Lung (tissue), 11 donors: ENCODE measurements at regions not wholly inside any gene's neighbourhood (a gene's known extent, or its start where the extent isn't known, plus 50 kb on each side); places are given as distances from the start of the nearest gene placed in this dataset.
A peak's percentile ranks its signal among the peaks of the same experiment; 100 is the strongest.

Source experiments
- ATAC-seq: fragments of 200-7000 bp; cut with Tn5 transposase; one replicate; pipeline ENCODE4 v1.9.1; 2020; ENCODE audit warnings: moderate number of reproducible peaks; ENCODE audit not compliant: insufficient read depth, low FRiP score
- DNase-seq, 3 donors: peaks; one replicate each; pipeline ENCODE4 v3.0.0-alpha.2; 2013 to 2017
- H3K27ac ChIP-seq, 2 donors: one replicate each; pipeline ENCODE4 v1.5.1; 2013; ENCODE audit warnings: mild to moderate bottlenecking in 2 of 2, moderate library complexity in 2 of 2, control low read depth in 1 of 2, inconsistent platforms in 1 of 2, low read depth in 1 of 2, low read length in 1 of 2
- H3K27me3 ChIP-seq, 3 donors: one replicate each; pipeline ENCODE4 v1.5.1; 2013; ENCODE audit warnings: low read length in 2 of 3; ENCODE audit not compliant: control insufficient read depth in 3 of 3, insufficient read depth in 3 of 3
- H3K36me3 ChIP-seq, 4 donors: one replicate each; pipeline ENCODE4 v1.5.1; 2013; ENCODE audit warnings: low read length in 4 of 4, mild to moderate bottlenecking in 1 of 4, moderate library complexity in 1 of 4; ENCODE audit not compliant: control insufficient read depth in 4 of 4, insufficient read depth in 4 of 4
- H3K4me1 ChIP-seq, 5 donors: one replicate each; pipeline ENCODE4 v1.5.1; 2013; ENCODE audit warnings: low read length in 5 of 5, mild to moderate bottlenecking in 2 of 5, moderate library complexity in 1 of 5; ENCODE audit not compliant: control insufficient read depth in 5 of 5, insufficient read depth in 5 of 5
- H3K4me3 ChIP-seq: one replicate; pipeline ENCODE4 v1.5.1; 2013; ENCODE audit warnings: mild to moderate bottlenecking, control low read depth, moderate library complexity
- H3K9ac ChIP-seq, 2 donors: one replicate each; pipeline ENCODE4 v1.5.1; 2013; ENCODE audit warnings: low read length in 2 of 2, control low read depth in 1 of 2; ENCODE audit not compliant: insufficient read depth in 1 of 2
- H3K9me3 ChIP-seq, 4 donors: one replicate each; pipeline ENCODE4 v1.5.1; 2013; ENCODE audit warnings: low read length in 3 of 4, mild to moderate bottlenecking in 1 of 4, moderate library complexity in 1 of 4; ENCODE audit not compliant: control insufficient read depth in 4 of 4, insufficient read depth in 3 of 4
- CTCF ChIP-seq: IDR thresholded peaks from 2 replicates; pipeline ENCODE4 v1.5.1; 2012; ENCODE audit warnings: mild to moderate bottlenecking; ENCODE audit errors: control extremely low read depth, extremely low read depth
- WGBS, 2 donors: extraction: QIAGEN DNeasy Blood & Tissue Kit; methylation state at CpG; one replicate each; pipeline ENCODE4 v1.1.7; 2013; 5-methylcytosine and 5-hydroxymethylcytosine counted together
- donor health status: control.
- donor health status: control.
- donor health status: Bipolar disorder and iron deficiency.
- donor health status: healthy.
- donor health status: DM: yes; HTN: yes; CAD: no.

- H3K27ac ChIP-seq = no peak overlapping the region
- WGBS, 2 donors = 85 to 89% methylated on average over 4 of the region's 4 CpGs
- no peaks in the 10 kb centered on the region for H3K27me3 ChIP-seq
- H3K9me3 ChIP-seq = peaks cover 0 to 2% (median 0%) of the 10 kb centered on the region in 4 donors
- no peak for TF ChIP-seq CTCF
- H3K4me1 ChIP-seq = no peaks in the 10 kb centered on the region
- H3K4me3 ChIP-seq = no peak overlapping the region
- ATAC-seq (no peak), DNase-seq (no peak)
- no peaks in the 10 kb centered on the region for H3K36me3 ChIP-seq
- H3K9ac ChIP-seq = no peak overlapping the region
Observed at GRCh38 chr3:31079689-31080088, 185.2 kb upstream of the GADL1 start.

GRCh38 chr3:31081018-31081662, 186.7 kb upstream of the GADL1 start:
- no peak for TF ChIP-seq CTCF
- DNase-seq (no peak), ATAC-seq (no peak)
- WGBS, 2 donors = 72 to 83% methylated on average over 2 of the region's 2 CpGs
- no peaks in the 10 kb centered on the region for H3K9me3 ChIP-seq
- no peaks in the 10 kb centered on the region for H3K27me3 ChIP-seq
- no peaks in the 10 kb centered on the region for H3K4me1 ChIP-seq
- H3K27ac ChIP-seq = no peak overlapping the region
- H3K4me3 ChIP-seq = no peak overlapping the region
- no peaks in the 10 kb centered on the region for H3K36me3 ChIP-seq
- no peak overlapping the region for H3K9ac ChIP-seq

GRCh38 chr3:31086148-31086547, 191.7 kb upstream of the GADL1 start:
- H3K36me3 ChIP-seq = no peaks in the 10 kb centered on the region
- no peaks in the 10 kb centered on the region for H3K27me3 ChIP-seq
- no peak overlapping the region for H3K9ac ChIP-seq
- no peak overlapping the region for H3K27ac ChIP-seq
- no peak overlapping the region for H3K4me3 ChIP-seq
- ATAC-seq = no peak
- peaks cover 0 to 3% (median 0%) of the 10 kb centered on the region in 5 donors for H3K4me1 ChIP-seq
- peaks cover 0 to 2% (median 0%) of the 10 kb centered on the region in 4 donors for H3K9me3 ChIP-seq
- TF ChIP-seq CTCF = no peak
- DNase-seq = no peak

- H3K9me3 ChIP-seq = peaks cover 0 to 2% (median 0%) of the 10 kb centered on the region in 4 donors
- H3K4me3 ChIP-seq = no peak overlapping the region
- H3K27me3 ChIP-seq = no peaks in the 10 kb centered on the region
- H3K9ac ChIP-seq = no peak overlapping the region
- no peak overlapping the region for H3K27ac ChIP-seq
- peak; percentile 29 to 79 (median 54) for DNase-seq
- H3K36me3 ChIP-seq = no peaks in the 10 kb centered on the region
- ATAC-seq = peak; percentile 74
- no peak for TF ChIP-seq CTCF
- H3K4me1 ChIP-seq = peaks cover 0 to 3% (median 0%) of the 10 kb centered on the region in 5 donors
Observed at GRCh38 chr3:31086698-31087097, 192.2 kb upstream of the GADL1 start.
